ENCODE measurements at regions not wholly inside any gene's neighbourhood (a gene's known extent, or its start where the extent isn't known, plus 50 kb on each side); places are given as distances from the start of the nearest gene placed in this dataset.

DNA sequence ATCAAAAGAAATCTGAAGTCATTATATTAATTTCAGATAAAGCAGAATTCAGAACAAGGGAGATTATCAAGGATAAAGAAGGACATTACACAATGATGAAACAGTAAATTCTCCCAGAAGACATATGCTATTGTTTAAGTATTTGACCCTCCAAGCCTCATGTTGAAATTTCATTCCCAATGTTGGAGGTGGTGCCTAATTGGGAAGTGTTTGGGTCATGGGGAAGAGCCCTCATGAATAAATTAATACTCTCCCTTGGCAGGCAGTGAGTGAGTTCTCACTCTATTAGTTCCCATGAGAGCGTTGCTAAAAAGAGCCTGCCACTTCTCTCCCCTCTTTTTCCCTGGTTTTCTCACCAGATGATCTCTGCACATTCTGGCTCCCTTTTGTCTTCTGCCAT, 249.9 kb upstream of the GRIA3 start (continued):
- TF ChIP-seq, protein P1, sequence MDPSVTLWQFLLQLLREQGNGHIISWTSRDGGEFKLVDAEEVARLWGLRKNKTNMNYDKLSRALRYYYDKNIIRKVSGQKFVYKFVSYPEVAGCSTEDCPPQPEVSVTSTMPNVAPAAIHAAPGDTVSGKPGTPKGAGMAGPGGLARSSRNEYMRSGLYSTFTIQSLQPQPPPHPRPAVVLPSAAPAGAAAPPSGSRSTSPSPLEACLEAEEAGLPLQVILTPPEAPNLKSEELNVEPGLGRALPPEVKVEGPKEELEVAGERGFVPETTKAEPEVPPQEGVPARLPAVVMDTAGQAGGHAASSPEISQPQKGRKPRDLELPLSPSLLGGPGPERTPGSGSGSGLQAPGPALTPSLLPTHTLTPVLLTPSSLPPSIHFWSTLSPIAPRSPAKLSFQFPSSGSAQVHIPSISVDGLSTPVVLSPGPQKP (IDR thresholded peaks at IDR 0.05; ENCODE audit: low read depth, low read length), result no peak

DNA sequence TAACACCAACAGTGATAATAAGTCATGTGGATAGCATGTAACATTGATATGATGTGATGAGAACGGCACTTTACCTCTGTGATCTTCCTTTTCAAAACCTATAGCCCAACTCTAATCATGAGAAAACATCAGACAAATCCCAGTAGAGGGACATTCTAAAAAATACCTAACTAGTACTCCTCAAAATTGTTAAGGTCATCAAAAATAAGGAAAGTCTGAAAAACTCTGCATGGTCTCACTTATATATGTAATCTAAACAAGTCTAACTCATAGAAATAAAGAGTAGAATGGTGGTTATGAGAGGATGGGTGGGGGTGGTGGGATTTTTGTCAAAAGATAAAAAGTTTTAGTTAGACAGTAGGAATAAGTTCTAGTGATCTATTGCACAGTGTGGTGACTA, 243.9 kb upstream of the GRIA3 start:
- H3K27ac ChIP-seq, result no peak overlapping the region
- H3K4me3 ChIP-seq, result no peak overlapping the region
- no peak for FAIRE-seq
- 0% methylated on average over 1 of the region's 1 CpG for WGBS (ENCODE audit: missing lambda C conversion rate)
- ChIA-PET CTCF (no interaction called here), POLR2A (no interaction called here)
- ATAC-seq, result no peak
- DNase-seq (ENCODE audit: low read depth in 1 of 2, low spot score in 1 of 2), result no peak
- TF ChIP-seq MAFK (IDR thresholded peaks at IDR 0.05; ENCODE audit: partially characterized antibody) (peak; percentile 46), GATA3 (IDR thresholded peaks at IDR 0.05; ENCODE audit: borderline replicate concordance) (no peak)
- no peak overlapping the region for H3K4me2 ChIP-seq
- no peaks in the 10 kb centered on the region for H3K9me3 ChIP-seq
- H3K4me1 ChIP-seq, result no peaks in the 10 kb centered on the region

DNA sequence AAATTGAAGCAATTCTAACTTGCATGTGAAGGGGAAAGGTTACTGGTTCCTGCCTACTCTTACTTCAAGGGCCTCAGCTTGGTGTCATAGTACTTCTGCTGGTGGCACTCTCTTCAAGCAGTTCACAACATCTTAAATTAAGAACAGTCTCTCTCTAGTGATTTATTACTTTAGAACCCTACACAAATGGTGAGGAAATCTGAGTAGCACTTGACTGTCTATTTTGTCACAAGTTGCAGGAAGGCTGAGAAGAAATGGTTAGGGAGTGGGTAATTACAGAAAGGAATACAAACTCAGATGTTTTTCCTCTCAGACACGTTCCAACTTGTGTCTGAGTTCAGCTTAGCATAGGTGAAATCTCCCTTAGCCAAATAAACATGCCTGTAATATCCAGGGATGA, 242.3 kb upstream of the GRIA3 start:
- ATAC-seq (no peak), DNase-seq (ENCODE audit: low read depth in 1 of 2, low spot score in 1 of 2) (no peak), FAIRE-seq (peak; percentile 49)
- CTCF ChIA-PET, result no interaction called here
- no peaks in the 10 kb centered on the region for H3K9me3 ChIP-seq
- POLR2A ChIA-PET, result no interaction called here
- 0% methylated on average over 1 of the region's 1 CpG for WGBS (ENCODE audit: missing lambda C conversion rate)
- H3K4me3 ChIP-seq, result no peak overlapping the region
- H3K27ac ChIP-seq, result no peak overlapping the region
- TF ChIP-seq POLR2A (IDR thresholded peaks at IDR 0.05; ENCODE audit: low read length) (no peak), NPAS2 (CRISPR knock-in tag; IDR thresholded peaks at IDR 0.05; ENCODE audit: borderline replicate concordance) (no peak), PHF8 (IDR thresholded peaks at IDR 0.05; ENCODE audit: borderline replicate concordance, low read depth) (no peak), FOXS1 (CRISPR knock-in tag; IDR thresholded peaks at IDR 0.05) (no peak), KDM5A (IDR thresholded peaks at IDR 0.05) (no peak), SMC3 (IDR thresholded peaks at IDR 0.05) (no peak), TP53 (CRISPR knock-in tag; IDR thresholded peaks at IDR 0.05) (no peak)
- TF ChIP-seq, protein P2, sequence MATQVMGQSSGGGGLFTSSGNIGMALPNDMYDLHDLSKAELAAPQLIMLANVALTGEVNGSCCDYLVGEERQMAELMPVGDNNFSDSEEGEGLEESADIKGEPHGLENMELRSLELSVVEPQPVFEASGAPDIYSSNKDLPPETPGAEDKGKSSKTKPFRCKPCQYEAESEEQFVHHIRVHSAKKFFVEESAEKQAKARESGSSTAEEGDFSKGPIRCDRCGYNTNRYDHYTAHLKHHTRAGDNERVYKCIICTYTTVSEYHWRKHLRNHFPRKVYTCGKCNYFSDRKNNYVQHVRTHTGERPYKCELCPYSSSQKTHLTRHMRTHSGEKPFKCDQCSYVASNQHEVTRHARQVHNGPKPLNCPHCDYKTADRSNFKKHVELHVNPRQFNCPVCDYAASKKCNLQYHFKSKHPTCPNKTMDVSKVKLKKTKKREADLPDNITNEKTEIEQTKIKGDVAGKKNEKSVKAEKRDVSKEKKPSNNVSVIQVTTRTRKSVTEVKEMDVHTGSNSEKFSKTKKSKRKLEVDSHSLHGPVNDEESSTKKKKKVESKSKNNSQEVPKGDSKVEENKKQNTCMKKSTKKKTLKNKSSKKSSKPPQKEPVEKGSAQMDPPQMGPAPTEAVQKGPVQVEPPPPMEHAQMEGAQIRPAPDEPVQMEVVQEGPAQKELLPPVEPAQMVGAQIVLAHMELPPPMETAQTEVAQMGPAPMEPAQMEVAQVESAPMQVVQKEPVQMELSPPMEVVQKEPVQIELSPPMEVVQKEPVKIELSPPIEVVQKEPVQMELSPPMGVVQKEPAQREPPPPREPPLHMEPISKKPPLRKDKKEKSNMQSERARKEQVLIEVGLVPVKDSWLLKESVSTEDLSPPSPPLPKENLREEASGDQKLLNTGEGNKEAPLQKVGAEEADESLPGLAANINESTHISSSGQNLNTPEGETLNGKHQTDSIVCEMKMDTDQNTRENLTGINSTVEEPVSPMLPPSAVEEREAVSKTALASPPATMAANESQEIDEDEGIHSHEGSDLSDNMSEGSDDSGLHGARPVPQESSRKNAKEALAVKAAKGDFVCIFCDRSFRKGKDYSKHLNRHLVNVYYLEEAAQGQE (IDR thresholded peaks at IDR 0.05), result no peak
- TF ChIP-seq, protein P3, sequence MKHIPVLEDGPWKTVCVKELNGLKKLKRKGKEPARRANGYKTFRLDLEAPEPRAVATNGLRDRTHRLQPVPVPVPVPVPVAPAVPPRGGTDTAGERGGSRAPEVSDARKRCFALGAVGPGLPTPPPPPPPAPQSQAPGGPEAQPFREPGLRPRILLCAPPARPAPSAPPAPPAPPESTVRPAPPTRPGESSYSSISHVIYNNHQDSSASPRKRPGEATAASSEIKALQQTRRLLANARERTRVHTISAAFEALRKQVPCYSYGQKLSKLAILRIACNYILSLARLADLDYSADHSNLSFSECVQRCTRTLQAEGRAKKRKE (CRISPR knock-in tag; IDR thresholded peaks at IDR 0.05; ENCODE audit: low read depth), result no peak
- no peak overlapping the region for H3K4me2 ChIP-seq
- no peaks in the 10 kb centered on the region for H3K4me1 ChIP-seq

DNA sequence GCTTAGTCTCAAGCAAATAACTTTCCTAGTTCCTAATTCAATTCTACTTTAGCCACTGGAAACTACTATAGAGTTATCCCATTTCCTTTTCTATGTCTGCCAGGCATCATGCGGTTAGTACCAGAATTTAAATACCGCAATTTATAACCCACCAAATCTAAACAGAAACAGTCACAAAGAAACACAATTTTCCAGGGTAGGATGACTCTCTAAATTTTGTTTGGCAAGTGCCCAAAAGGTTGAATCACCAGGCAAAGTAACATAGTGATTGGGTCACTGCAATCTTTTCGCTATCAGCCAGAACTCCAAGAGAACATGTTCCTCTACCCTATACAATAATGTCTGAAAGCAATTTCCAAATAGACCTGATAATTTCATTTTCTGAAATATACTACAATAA, 240.2 kb upstream of the GRIA3 start:
- Histone ChIP-seq H3K27ac (no peak overlapping the region), H3K4me1 (no peaks in the 10 kb centered on the region), H3K9me3 (no peaks in the 10 kb centered on the region), H3K4me3 (no peak overlapping the region), H3K4me2 (no peak overlapping the region)
- 22% methylated on average over 3 of the region's 3 CpGs for WGBS (ENCODE audit: missing lambda C conversion rate)
- no peak for ATAC-seq
- DNase-seq (ENCODE audit: low read depth in 1 of 2, low spot score in 1 of 2), result no peak
- CTCF ChIA-PET, result no interaction called here
- POLR2A ChIA-PET, result no interaction called here
- FAIRE-seq, result peak; percentile 51
- TF ChIP-seq MAFK (IDR thresholded peaks at IDR 0.05; ENCODE audit: partially characterized antibody) (no peak), HOXB5 (CRISPR knock-in tag; IDR thresholded peaks at IDR 0.05) (no peak), MAZ (IDR thresholded peaks at IDR 0.05; ENCODE audit: borderline replicate concordance, low read depth, low read length) (no peak), FOSB (CRISPR knock-in tag; IDR thresholded peaks at IDR 0.05) (no peak), ZSCAN20 (CRISPR knock-in tag; IDR thresholded peaks at IDR 0.05) (no peak), GATA3 (IDR thresholded peaks at IDR 0.05; ENCODE audit: borderline replicate concordance) (no peak), TP53 (CRISPR knock-in tag; IDR thresholded peaks at IDR 0.05) (no peak), HDAC2 (IDR thresholded peaks at IDR 0.05) (no peak), FOXS1 (CRISPR knock-in tag; IDR thresholded peaks at IDR 0.05) (no peak), BHLHE40 (IDR thresholded peaks at IDR 0.05; ENCODE audit: low read depth, low read length) (no peak), NFE2L2 (conservative IDR thresholded peaks at IDR 0.05; ENCODE audit: low read length) (no peak), CHD2 (IDR thresholded peaks at IDR 0.05; ENCODE audit: low read length, partially characterized antibody) (no peak), KDM1A (IDR thresholded peaks at IDR 0.05; ENCODE audit: low read depth) (no peak)
- TF ChIP-seq, protein P2 (IDR thresholded peaks at IDR 0.05), result no peak
- TF ChIP-seq, protein P4, sequence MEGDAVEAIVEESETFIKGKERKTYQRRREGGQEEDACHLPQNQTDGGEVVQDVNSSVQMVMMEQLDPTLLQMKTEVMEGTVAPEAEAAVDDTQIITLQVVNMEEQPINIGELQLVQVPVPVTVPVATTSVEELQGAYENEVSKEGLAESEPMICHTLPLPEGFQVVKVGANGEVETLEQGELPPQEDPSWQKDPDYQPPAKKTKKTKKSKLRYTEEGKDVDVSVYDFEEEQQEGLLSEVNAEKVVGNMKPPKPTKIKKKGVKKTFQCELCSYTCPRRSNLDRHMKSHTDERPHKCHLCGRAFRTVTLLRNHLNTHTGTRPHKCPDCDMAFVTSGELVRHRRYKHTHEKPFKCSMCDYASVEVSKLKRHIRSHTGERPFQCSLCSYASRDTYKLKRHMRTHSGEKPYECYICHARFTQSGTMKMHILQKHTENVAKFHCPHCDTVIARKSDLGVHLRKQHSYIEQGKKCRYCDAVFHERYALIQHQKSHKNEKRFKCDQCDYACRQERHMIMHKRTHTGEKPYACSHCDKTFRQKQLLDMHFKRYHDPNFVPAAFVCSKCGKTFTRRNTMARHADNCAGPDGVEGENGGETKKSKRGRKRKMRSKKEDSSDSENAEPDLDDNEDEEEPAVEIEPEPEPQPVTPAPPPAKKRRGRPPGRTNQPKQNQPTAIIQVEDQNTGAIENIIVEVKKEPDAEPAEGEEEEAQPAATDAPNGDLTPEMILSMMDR (IDR thresholded peaks at IDR 0.05), result no peak
